Hepatocyte (in vitro differentiated cells): ENCODE measurements at regions not wholly inside any gene's neighbourhood (a gene's known extent, or its start where the extent isn't known, plus 50 kb on each side); places are given as distances from the start of the nearest gene placed in this dataset.

Source experiments
- CTCF ChIP-seq: fragments of 200-600 bp; sonication (generic); IDR thresholded peaks from 2 replicates; pipeline ENCODE4 v1.5.1; 2016; ENCODE audit warnings: antibody characterized with exemption, mild to moderate bottlenecking; ENCODE audit not compliant: poor library complexity
- EZH2 ChIP-seq: fragments of 200-600 bp; sonication (generic); IDR thresholded peaks from 2 replicates; pipeline ENCODE4 v1.6.1; 2016; ENCODE audit warnings: antibody characterized with exemption, mild to moderate bottlenecking, borderline replicate concordance

- TF ChIP-seq CTCF (no peak), EZH2 (no peak)
These were observed 365.2 kb upstream of the MAF start for GRCh38 chr16:79965718-79966117.
